ENCODE measurements at regions not wholly inside any gene's neighbourhood (a gene's known extent, or its start where the extent isn't known, plus 50 kb on each side); places are given as distances from the start of the nearest gene placed in this dataset.

- TF ChIP-seq, protein P1, sequence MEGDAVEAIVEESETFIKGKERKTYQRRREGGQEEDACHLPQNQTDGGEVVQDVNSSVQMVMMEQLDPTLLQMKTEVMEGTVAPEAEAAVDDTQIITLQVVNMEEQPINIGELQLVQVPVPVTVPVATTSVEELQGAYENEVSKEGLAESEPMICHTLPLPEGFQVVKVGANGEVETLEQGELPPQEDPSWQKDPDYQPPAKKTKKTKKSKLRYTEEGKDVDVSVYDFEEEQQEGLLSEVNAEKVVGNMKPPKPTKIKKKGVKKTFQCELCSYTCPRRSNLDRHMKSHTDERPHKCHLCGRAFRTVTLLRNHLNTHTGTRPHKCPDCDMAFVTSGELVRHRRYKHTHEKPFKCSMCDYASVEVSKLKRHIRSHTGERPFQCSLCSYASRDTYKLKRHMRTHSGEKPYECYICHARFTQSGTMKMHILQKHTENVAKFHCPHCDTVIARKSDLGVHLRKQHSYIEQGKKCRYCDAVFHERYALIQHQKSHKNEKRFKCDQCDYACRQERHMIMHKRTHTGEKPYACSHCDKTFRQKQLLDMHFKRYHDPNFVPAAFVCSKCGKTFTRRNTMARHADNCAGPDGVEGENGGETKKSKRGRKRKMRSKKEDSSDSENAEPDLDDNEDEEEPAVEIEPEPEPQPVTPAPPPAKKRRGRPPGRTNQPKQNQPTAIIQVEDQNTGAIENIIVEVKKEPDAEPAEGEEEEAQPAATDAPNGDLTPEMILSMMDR (IDR thresholded peaks at IDR 0.05; ENCODE audit: low read depth, low read length, missing input control): no peak
- TF ChIP-seq REST (IDR thresholded peaks at IDR 0.05): no peak
Measured at GRCh38 chr13:47415048-47415447, 518.2 kb upstream of the HTR2A start.
